BJ (cell line): ENCODE measurements at regions not wholly inside any gene's neighbourhood (a gene's known extent, or its start where the extent isn't known, plus 50 kb on each side); places are given as distances from the start of the nearest gene placed in this dataset.

Source experiments
- CTCF ChIA-PET: fragments of 350-600 bp; formaldehyde crosslinking; extraction: SDS; loops from one replicate; lab custom pipeline; 2021; ENCODE audit warnings: antibody characterized with exemption, inconsistent platforms; lab: Yijun Ruan, JAX
- POLR2A ChIA-PET: fragments of 300-600 bp; sonication (Branson Sonifier 250); formaldehyde crosslinking; extraction: SDS; loops from one replicate; lab custom pipeline; 2021; ENCODE audit warnings: antibody characterized with exemption; lab: Charles Lee
- DNase-seq: peaks from one replicate; pipeline ENCODE4 v3.0.0-alpha.2; 2011; ENCODE audit warnings: low read depth
- H3K27me3 ChIP-seq: 2 replicates; pipeline ENCODE4 v1.6.0; 2011; ENCODE audit warnings: low read length; ENCODE audit not compliant: control insufficient read depth, insufficient read depth
- H3K36me3 ChIP-seq: 2 replicates; pipeline ENCODE4 v1.5.1; 2011; ENCODE audit warnings: low read length; ENCODE audit not compliant: control insufficient read depth, insufficient read depth
- H3K4me3 ChIP-seq: 2 replicates; pipeline ENCODE4 v1.5.1; 2011; ENCODE audit warnings: low read depth, mild to moderate bottlenecking, control low read depth, low read length
- CTCF ChIP-seq: IDR thresholded peaks from 2 replicates; pipeline ENCODE4 v1.5.1; 2011; ENCODE audit warnings: low read depth, mild to moderate bottlenecking, control low read depth, inconsistent platforms, low read length, moderate library complexity; ENCODE audit not compliant: insufficient read depth

- no peak for TF ChIP-seq CTCF
- DNase-seq, result no peak
- no peak overlapping the region for H3K4me3 ChIP-seq
- CTCF ChIA-PET, result no interaction called here
- H3K36me3 ChIP-seq, result no peaks in the 10 kb centered on the region
- H3K27me3 ChIP-seq, result no peaks in the 10 kb centered on the region
- POLR2A ChIA-PET, result no interaction called here
Observed at GRCh38 chr2:16615687-16616615, 49.7 kb downstream of the CYRIA start.

DNA sequence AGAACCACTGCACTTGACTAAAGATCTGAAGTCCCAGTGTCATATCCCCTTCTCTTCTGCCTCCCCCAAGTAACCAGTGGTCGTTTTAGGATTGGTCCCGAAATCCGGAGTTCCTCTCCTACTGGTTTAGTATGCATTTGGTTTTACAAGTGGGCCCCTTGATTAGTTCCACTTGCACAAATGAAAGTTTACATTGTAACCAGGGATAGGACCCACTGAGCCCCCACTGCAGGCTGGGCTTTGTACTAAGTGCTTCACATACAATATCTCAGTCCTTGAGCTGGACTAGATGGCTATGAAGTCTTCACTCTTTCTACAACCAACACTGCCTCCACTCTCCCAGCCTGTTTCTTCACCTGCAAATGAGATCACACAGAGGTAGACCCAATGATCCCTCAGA lies 50.4 kb downstream of the CYRIA start:
- H3K4me3 ChIP-seq, result no peak overlapping the region
- no peak for TF ChIP-seq CTCF
- ChIA-PET CTCF (interaction anchor here (0.9 kb wide), 1 partner anchor 140 kb away, joined by 3 read pairs; no protein-coding TSS in a partner anchor), POLR2A (no interaction called here)
- H3K36me3 ChIP-seq, result no peaks in the 10 kb centered on the region
- H3K27me3 ChIP-seq, result no peaks in the 10 kb centered on the region
- no peak for DNase-seq

DNA sequence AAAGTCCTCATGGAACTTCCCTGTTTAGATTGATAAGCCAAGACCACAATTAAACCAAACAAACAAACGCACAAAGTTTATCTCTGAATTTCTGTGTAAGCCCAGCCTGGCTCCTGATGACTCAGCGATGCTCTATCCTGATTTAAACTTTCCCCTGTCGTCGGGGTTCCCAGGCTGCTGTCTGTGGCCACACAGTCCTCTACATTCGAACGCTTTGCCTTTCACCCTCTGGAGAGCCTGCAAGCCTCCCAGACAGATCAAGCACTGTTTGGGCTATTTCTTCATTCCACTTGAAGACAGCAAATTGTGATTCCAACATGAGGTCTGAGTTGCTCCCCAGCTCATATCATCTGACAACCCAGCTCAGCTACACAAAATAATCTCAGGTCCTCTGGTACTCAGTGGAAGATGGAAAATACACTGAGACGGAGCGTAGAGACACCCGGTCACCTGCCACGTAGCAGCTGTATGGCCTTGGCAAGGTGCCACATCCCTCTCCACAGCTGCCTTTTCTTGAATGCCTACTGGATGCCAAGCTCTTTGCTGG lies 51.2 kb downstream of the CYRIA start:
- POLR2A ChIA-PET, result no interaction called here
- CTCF ChIA-PET, result interaction anchor here (0.6 to 0.9 kb wide), 2 partner anchors 141 to 730 kb away, joined by 3 read pairs; no protein-coding TSS in a partner anchor
- DNase-seq, result no peak
- Histone ChIP-seq H3K36me3 (no peaks in the 10 kb centered on the region), H3K4me3 (no peak overlapping the region), H3K27me3 (no peaks in the 10 kb centered on the region)
- no peak for TF ChIP-seq CTCF

DNA sequence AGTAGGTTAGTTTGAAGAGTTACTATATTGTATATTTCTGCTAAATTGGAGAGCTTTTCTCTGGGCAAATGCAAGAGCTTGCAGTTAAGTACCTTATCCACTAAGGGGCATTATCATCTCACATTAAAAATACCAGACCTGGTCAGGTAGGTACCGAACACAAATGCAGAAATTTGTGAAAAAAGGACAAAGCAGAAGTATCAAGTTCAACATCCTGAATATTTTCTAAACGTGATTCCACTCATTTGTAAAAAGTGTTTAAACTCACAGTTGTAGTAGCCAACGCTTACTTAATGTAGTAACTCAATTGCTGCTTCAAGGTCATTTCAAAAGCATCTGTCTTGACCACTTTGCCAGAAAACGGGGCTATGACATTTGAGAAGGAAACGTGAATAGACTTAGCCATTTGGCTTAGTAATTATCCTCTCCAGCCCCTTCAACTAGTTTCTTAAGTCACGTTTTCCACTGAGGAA lies 52.1 kb downstream of the CYRIA start:
- ChIA-PET CTCF (no interaction called here), POLR2A (no interaction called here)
- TF ChIP-seq CTCF, result no peak
- Histone ChIP-seq H3K4me3 (no peak overlapping the region), H3K27me3 (no peaks in the 10 kb centered on the region), H3K36me3 (no peaks in the 10 kb centered on the region)
- no peak for DNase-seq

DNA sequence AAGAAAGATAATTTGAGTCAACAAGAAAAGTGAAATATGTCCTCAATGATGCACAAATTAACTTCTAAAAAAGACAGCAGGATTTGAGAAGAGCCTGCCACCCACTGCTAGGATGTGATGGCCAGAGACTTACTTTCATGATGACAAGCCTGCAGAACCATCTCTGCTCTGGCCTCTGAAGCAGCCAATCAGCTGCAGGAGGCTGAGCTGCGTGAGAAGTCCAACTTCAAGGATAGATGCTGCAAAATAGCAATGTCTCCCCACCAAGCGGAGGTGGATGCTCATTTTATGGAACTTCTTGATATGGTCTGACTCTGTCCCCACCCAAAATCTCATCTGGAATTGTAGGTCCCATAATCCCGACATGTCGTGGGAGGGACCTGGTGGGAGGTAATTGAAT lies 53.1 kb downstream of the CYRIA start:
- Histone ChIP-seq H3K27me3 (no peaks in the 10 kb centered on the region), H3K36me3 (no peaks in the 10 kb centered on the region), H3K4me3 (no peak overlapping the region)
- ChIA-PET POLR2A (no interaction called here), CTCF (interaction anchor here (1.1 kb wide), 1 partner anchor 9 kb away, joined by 3 read pairs; no protein-coding TSS in a partner anchor)
- DNase-seq, result no peak
- TF ChIP-seq CTCF, result no peak
